IMR-90 (cell line): ENCODE measurements at regions not wholly inside any gene's neighbourhood (a gene's known extent, or its start where the extent isn't known, plus 50 kb on each side); places are given as distances from the start of the nearest gene placed in this dataset.

Experiments used
- CHD1 ChIP-seq: IDR thresholded peaks from 2 replicates; pipeline ENCODE4 v1.6.1; 2012; ENCODE audit warnings: low read depth, low read length, improper control_type of control experiment
- POLR2A ChIP-seq: IDR thresholded peaks from 2 replicates; pipeline ENCODE4 v1.6.1; 2012; ENCODE audit warnings: mild to moderate bottlenecking, low read depth, low read length
- TF ChIP-seq, protein P1 (sequence below): conservative IDR thresholded peaks from 2 replicates; pipeline ENCODE4 v1.5.1; 2012; ENCODE audit warnings: mild to moderate bottlenecking, low read depth, low read length, improper control_type of control experiment

DNA sequence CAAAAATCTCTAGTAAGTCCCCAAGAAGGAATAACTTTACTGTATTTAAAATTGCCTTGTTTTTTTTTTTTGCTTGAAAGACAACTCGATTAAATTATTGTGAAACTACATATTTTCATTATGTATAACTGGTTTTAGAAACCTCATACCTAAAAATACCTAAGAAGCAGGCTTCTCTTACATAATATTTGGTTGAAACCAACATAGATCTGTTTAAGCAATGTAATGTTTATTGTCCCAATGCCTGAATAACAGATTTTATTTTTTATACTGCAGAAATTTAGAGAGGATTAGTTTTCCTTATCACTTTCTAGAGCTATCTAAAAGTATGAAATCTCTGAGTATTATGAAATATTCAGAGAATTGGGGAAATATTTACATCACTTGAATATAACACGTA lies 78.5 kb upstream of the CHRM3 start:
- TF ChIP-seq, protein P1, sequence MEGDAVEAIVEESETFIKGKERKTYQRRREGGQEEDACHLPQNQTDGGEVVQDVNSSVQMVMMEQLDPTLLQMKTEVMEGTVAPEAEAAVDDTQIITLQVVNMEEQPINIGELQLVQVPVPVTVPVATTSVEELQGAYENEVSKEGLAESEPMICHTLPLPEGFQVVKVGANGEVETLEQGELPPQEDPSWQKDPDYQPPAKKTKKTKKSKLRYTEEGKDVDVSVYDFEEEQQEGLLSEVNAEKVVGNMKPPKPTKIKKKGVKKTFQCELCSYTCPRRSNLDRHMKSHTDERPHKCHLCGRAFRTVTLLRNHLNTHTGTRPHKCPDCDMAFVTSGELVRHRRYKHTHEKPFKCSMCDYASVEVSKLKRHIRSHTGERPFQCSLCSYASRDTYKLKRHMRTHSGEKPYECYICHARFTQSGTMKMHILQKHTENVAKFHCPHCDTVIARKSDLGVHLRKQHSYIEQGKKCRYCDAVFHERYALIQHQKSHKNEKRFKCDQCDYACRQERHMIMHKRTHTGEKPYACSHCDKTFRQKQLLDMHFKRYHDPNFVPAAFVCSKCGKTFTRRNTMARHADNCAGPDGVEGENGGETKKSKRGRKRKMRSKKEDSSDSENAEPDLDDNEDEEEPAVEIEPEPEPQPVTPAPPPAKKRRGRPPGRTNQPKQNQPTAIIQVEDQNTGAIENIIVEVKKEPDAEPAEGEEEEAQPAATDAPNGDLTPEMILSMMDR: no peak
- TF ChIP-seq CHD1 (no peak), POLR2A (no peak)
